ENCODE measurements at regions not wholly inside any gene's neighbourhood (a gene's known extent, or its start where the extent isn't known, plus 50 kb on each side); places are given as distances from the start of the nearest gene placed in this dataset.

DNA sequence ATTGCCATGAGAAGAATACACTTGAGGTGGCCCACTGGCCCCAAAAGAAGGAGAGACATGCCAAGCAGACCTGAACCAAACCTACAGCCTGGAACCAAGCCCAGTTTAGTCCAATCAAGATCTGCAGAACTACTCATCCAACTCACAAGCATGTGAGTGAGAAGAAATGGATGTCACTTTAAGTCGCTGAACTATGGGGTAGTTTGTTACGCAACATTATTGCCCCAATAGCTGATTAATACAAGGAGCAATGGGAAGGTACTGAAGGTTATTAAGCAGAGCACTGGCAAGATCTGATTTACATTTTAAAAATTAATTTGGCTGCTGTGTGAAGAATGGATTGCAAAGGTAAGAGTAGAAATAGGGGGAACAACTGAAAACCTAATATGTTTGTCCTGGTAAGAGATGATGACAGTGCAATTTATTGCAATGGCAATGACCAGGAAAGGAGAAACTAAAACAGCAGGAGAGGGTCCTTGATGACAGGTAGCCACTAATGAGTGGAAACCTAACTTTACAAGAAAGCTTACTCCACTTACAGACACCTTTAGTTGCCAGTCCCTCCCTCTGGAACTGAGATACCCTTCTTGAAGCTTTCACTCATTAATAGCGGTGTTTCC is 132.9 kb upstream of the GRIA1 start:
- TF ChIP-seq, protein P1, sequence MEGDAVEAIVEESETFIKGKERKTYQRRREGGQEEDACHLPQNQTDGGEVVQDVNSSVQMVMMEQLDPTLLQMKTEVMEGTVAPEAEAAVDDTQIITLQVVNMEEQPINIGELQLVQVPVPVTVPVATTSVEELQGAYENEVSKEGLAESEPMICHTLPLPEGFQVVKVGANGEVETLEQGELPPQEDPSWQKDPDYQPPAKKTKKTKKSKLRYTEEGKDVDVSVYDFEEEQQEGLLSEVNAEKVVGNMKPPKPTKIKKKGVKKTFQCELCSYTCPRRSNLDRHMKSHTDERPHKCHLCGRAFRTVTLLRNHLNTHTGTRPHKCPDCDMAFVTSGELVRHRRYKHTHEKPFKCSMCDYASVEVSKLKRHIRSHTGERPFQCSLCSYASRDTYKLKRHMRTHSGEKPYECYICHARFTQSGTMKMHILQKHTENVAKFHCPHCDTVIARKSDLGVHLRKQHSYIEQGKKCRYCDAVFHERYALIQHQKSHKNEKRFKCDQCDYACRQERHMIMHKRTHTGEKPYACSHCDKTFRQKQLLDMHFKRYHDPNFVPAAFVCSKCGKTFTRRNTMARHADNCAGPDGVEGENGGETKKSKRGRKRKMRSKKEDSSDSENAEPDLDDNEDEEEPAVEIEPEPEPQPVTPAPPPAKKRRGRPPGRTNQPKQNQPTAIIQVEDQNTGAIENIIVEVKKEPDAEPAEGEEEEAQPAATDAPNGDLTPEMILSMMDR (IDR thresholded peaks at IDR 0.05): no peak
- TF ChIP-seq POLR2A (IDR thresholded peaks at IDR 0.05) (no peak), POLR2AphosphoS5 (IDR thresholded peaks at IDR 0.05) (no peak)
